H1 (cell line): ENCODE measurements at regions not wholly inside any gene's neighbourhood (a gene's known extent, or its start where the extent isn't known, plus 50 kb on each side); places are given as distances from the start of the nearest gene placed in this dataset.

ENCODE experiments used
- CTCF ChIA-PET: fragments of 300-600 bp; sonication (Branson Sonifier 250); formaldehyde crosslinking; loops from one replicate; lab custom pipeline; 2021; ENCODE audit not compliant: partially characterized antibody; lab: Charles Lee
- POLR2A ChIA-PET: fragments of 300-600 bp; sonication (Branson Sonifier 250); formaldehyde crosslinking; loops from one replicate; lab custom pipeline; 2021; ENCODE audit warnings: inconsistent platforms; ENCODE audit not compliant: partially characterized antibody; lab: Charles Lee
- DNase-seq, 2 experiments: peaks; one replicate each; pipeline versions ENCODE4 v3.0.0 to v3.0.0-alpha.2; 2010 to 2022; ENCODE audit warnings: low spot score in 2 of 2, low read depth in 1 of 2, mixed read lengths in 1 of 2
- FAIRE-seq: peaks from 2 replicates; lab custom pipeline; 2011; peaks lifted over from hg19 to GRCh38; lab: Jason Lieb, UNC
- H2AFZ ChIP-seq: 2 replicates; pipeline ENCODE4 v1.8.1; 2012; ENCODE audit warnings: low read length, inconsistent platforms
- H2AK5ac ChIP-seq: 2 replicates; pipeline ENCODE4 v1.6.1; 2013; ENCODE audit warnings: low read depth, low read length
- H2BK120ac ChIP-seq: replicated peaks from 2 replicates; pipeline ENCODE3; 2013; ENCODE audit warnings: low read depth, low read length, inconsistent platforms
- H2BK12ac ChIP-seq: 2 replicates; pipeline ENCODE4 v1.6.1; 2013; ENCODE audit warnings: low read depth, low read length
- H2BK15ac ChIP-seq: 2 replicates; pipeline ENCODE4 v1.6.1; 2013; ENCODE audit warnings: low read length
- H2BK20ac ChIP-seq: 2 replicates; pipeline ENCODE4 v1.6.1; 2013; ENCODE audit warnings: low read length
- H2BK5ac ChIP-seq: 2 replicates; pipeline ENCODE4 v1.6.1; 2013; ENCODE audit warnings: low read depth, low read length
- H3K14ac ChIP-seq: 2 replicates; pipeline ENCODE4 v1.6.1; 2013; ENCODE audit warnings: inconsistent platforms; ENCODE audit not compliant: insufficient read length
- H3K18ac ChIP-seq: 2 replicates; pipeline ENCODE4 v1.6.1; 2013; ENCODE audit warnings: low read length; ENCODE audit errors: extremely low read depth
- H3K23ac ChIP-seq: 2 replicates; pipeline ENCODE4 v1.6.1; 2013; ENCODE audit warnings: inconsistent platforms; ENCODE audit not compliant: insufficient read length
- H3K23me2 ChIP-seq: 2 replicates; pipeline ENCODE4 v1.6.1; 2013; ENCODE audit warnings: low read depth, low read length
- H3K27ac ChIP-seq: 2 replicates; pipeline ENCODE4 v1.6.1; 2011; ENCODE audit warnings: low read depth, low read length, inconsistent platforms
- H3K27me3 ChIP-seq, 4 experiments: replicated peaks in 1 of 4; 1 replicate in 1 of 4; 2 replicates in 3 of 4; pipeline versions ENCODE4 v1.6.1 to v1.8.1; 2011 to 2013; ENCODE audit warnings: low read length in 3 of 4, mild to moderate bottlenecking in 3 of 4, inconsistent platforms in 2 of 4, mixed read lengths in 2 of 4, moderate library complexity in 1 of 4; ENCODE audit not compliant: control insufficient read depth in 3 of 4, insufficient read depth in 3 of 4; ENCODE audit errors: extremely low read depth in 1 of 4
- H3K36me3 ChIP-seq, 4 experiments: 2 replicates each; pipeline versions ENCODE4 v1.6.1 to v1.8.1; 2011 to 2013; ENCODE audit warnings: mild to moderate bottlenecking in 4 of 4, low read length in 3 of 4, moderate library complexity in 2 of 4, control low read depth in 1 of 4, inconsistent platforms in 1 of 4; ENCODE audit not compliant: insufficient read depth in 4 of 4, control insufficient read depth in 2 of 4
- H3K4ac ChIP-seq: replicated peaks from 2 replicates; pipeline ENCODE3; 2013; ENCODE audit warnings: low read length, low read depth, mixed read lengths, inconsistent platforms; ENCODE audit not compliant: insufficient read length
- H3K4me1 ChIP-seq, 4 experiments: replicated peaks in 1 of 4; 1 replicate in 1 of 4; 2 replicates in 3 of 4; pipeline versions ENCODE4 v1.6.1 to v1.8.1; 2011 to 2013; ENCODE audit warnings: low read length in 3 of 4, inconsistent platforms in 2 of 4, mixed read lengths in 1 of 4; ENCODE audit not compliant: insufficient read depth in 4 of 4, control insufficient read depth in 3 of 4
- H3K4me2 ChIP-seq, 2 experiments: 2 replicates each; pipeline versions ENCODE4 v1.6.1 to v1.8.1; 2011 to 2013; ENCODE audit warnings: low read depth in 2 of 2, low read length in 2 of 2, control low read depth in 1 of 2, inconsistent platforms in 1 of 2, mild to moderate bottlenecking in 1 of 2; ENCODE audit not compliant: insufficient read depth in 1 of 2
- H3K4me3 ChIP-seq, 4 experiments: fragments of 200-600, 300-600 bp in 1 of 4; sonication (generic), shearing (Covaris generic), sonication (Bioruptor Twin) in 1 of 4; 2 replicates each; pipeline versions ENCODE4 v1.5.1 to v1.8.1; 2011 to 2016; ENCODE audit warnings: low read length in 4 of 4, low read depth in 3 of 4, control low read depth in 2 of 4, inconsistent platforms in 2 of 4, mild to moderate bottlenecking in 2 of 4, mixed read lengths in 1 of 4, moderate library complexity in 1 of 4; ENCODE audit not compliant: insufficient read depth in 2 of 4; ENCODE audit errors: extremely low read depth in 1 of 4
- H3K56ac ChIP-seq: replicated peaks from 2 replicates; pipeline ENCODE3; 2013; ENCODE audit warnings: low read depth, mild to moderate bottlenecking, mixed read lengths, low read length, inconsistent platforms; ENCODE audit not compliant: insufficient read length
- H3K79me1 ChIP-seq: 2 replicates; pipeline ENCODE4 v1.6.1; 2013; ENCODE audit warnings: low read depth, low read length, control low read depth
- H3K79me2 ChIP-seq, 2 experiments: 2 replicates each; pipeline versions ENCODE4 v1.6.1 to v1.8.1; 2012 to 2013; ENCODE audit warnings: low read length in 2 of 2, mild to moderate bottlenecking in 2 of 2, inconsistent platforms in 1 of 2; ENCODE audit not compliant: insufficient read depth in 2 of 2, control insufficient read depth in 1 of 2
- H3K9ac ChIP-seq, 4 experiments: replicated peaks in 1 of 4; 1 replicate in 1 of 4; 2 replicates in 3 of 4; pipeline versions ENCODE4 v1.6.1 to v1.8.1; 2011 to 2013; ENCODE audit warnings: low read depth in 3 of 4, low read length in 3 of 4, control low read depth in 2 of 4, mild to moderate bottlenecking in 2 of 4, moderate library complexity in 2 of 4, inconsistent platforms in 1 of 4; ENCODE audit errors: extremely low read depth in 1 of 4
- H3K9me3 ChIP-seq, 2 experiments: 2 replicates each; pipeline versions ENCODE4 v1.6.1 to v1.8.1; 2012 to 2013; ENCODE audit warnings: mild to moderate bottlenecking in 2 of 2, moderate library complexity in 2 of 2, control low read depth in 1 of 2, inconsistent platforms in 1 of 2, low read depth in 1 of 2, low read length in 1 of 2, mixed read lengths in 1 of 2; ENCODE audit not compliant: insufficient read depth in 2 of 2
- H4K20me1 ChIP-seq, 2 experiments: replicated peaks in 1 of 2; 2 replicates each; pipeline versions ENCODE3 to v1.8.1; 2011 to 2013; ENCODE audit warnings: inconsistent platforms in 2 of 2, low read length in 2 of 2, mild to moderate bottlenecking in 1 of 2; ENCODE audit not compliant: insufficient read depth in 2 of 2, control insufficient read depth in 1 of 2
- H4K5ac ChIP-seq: 2 replicates; pipeline ENCODE4 v1.6.1; 2013; ENCODE audit warnings: low read length, low read depth, mixed read lengths, inconsistent platforms; ENCODE audit not compliant: insufficient read length
- H4K8ac ChIP-seq: 2 replicates; pipeline ENCODE4 v1.8.0; 2013; ENCODE audit warnings: mild to moderate bottlenecking, moderate library complexity, low read length, inconsistent platforms; ENCODE audit not compliant: insufficient read depth; ENCODE audit errors: extremely low read depth
- H4K91ac ChIP-seq: replicated peaks from 2 replicates; pipeline ENCODE3; 2013; ENCODE audit warnings: low read length, mixed read lengths, inconsistent platforms; ENCODE audit not compliant: insufficient read length
- BRCA1 ChIP-seq: IDR thresholded peaks from 2 replicates; pipeline ENCODE4 v1.6.1; 2012; ENCODE audit warnings: low read depth, low read length, improper control_type of control experiment
- CTBP2 ChIP-seq: IDR thresholded peaks from 2 replicates; pipeline ENCODE4 v1.7.0; 2011; ENCODE audit warnings: borderline replicate concordance, mild to moderate bottlenecking, moderate library complexity, mixed read lengths, low read length; ENCODE audit not compliant: insufficient read depth, insufficient read length
- EZH2 ChIP-seq: fragments of 200-600 bp; sonication (generic); IDR thresholded peaks from 2 replicates; pipeline ENCODE4 v1.7.1; 2012; ENCODE audit warnings: low read depth, mild to moderate bottlenecking, moderate library complexity, low read length, inconsistent platforms; ENCODE audit not compliant: severe bottlenecking
- JUN ChIP-seq: IDR thresholded peaks from 2 replicates; pipeline ENCODE4 v1.6.1; 2011; ENCODE audit warnings: low read depth, mild to moderate bottlenecking, improper control_type of control experiment, low read length
- NANOG ChIP-seq: IDR thresholded peaks from 2 replicates; pipeline ENCODE4 v1.6.1; 2011; ENCODE audit warnings: low read length, low read depth, mild to moderate bottlenecking, inconsistent platforms; ENCODE audit not compliant: insufficient read depth, poor library complexity, severe bottlenecking
- RFX5 ChIP-seq: IDR thresholded peaks from 2 replicates; pipeline ENCODE4 v1.6.1; 2011; ENCODE audit warnings: low read depth, low read length, improper control_type of control experiment, borderline replicate concordance
- SUZ12 ChIP-seq: fragments of 200-600 bp; sonication (generic); IDR thresholded peaks from 2 replicates; pipeline ENCODE4 v1.6.1; 2012; ENCODE audit warnings: mild to moderate bottlenecking, inconsistent platforms, low read length, moderate library complexity, mixed read lengths
- WGBS, 2 experiments: shearing (Covaris generic) in 1 of 2; methylation state at CpG; one replicate each; pipeline versions ENCODE4 v1.1.6 to v1.1.7; 2013 to 2015; ENCODE audit warnings: low lambda C conversion rate in 2 of 2, mixed read lengths in 2 of 2, inconsistent platforms in 1 of 2, low coverage in 1 of 2, missing lambda C conversion rate in 1 of 2; ENCODE audit not compliant: insufficient replicate concordance in 2 of 2, insufficient coverage in 1 of 2, insufficient read length in 1 of 2; ENCODE audit errors: extremely low coverage in 1 of 2, missing lambda C conversion rate in 1 of 2; 5-methylcytosine and 5-hydroxymethylcytosine counted together
- TF ChIP-seq, protein P1 (sequence below): IDR thresholded peaks from 2 replicates; pipeline ENCODE4 v1.6.1; 2012; ENCODE audit warnings: low read length, inconsistent platforms

DNA sequence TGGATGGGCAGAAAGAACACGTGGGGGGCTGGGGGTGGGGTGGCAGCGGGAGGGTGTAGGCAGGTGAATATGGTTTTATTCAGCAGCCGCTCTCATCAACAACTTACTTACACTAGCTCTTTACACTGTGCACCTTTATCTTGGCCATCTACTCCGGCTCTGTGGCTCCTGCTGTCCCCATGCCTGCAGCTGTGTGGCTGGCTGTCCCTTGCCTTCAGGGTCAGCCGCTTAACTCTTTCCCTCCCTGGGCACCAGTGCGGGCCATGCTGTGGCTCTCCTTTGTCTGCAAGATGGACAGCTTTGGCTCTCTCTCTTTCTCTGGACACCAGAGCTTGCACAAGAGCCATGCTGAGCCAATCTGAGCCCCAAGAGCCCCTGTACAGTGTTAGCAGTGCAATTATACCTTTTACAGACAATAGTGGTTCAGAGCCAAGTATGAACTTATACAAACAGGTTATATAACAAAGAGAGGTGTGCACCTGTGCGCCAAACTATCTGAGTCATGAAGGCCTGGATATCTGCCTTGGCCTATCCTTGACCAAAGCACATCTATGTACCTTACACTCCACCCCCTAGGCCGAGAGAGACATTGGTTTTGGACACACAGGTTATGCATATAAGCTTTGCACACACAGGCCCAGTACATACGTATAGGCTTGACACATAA, 94.3 kb upstream of the CTSC start:
- Histone ChIP-seq H3K36me3 (no peaks in the 10 kb centered on the region), H3K4me2 (no peak overlapping the region), H3K27ac (no peak overlapping the region), H3K4ac (no peak overlapping the region), H3K18ac (no peak overlapping the region), H4K91ac (no peak overlapping the region), H4K20me1 (no peaks in the 10 kb centered on the region), H3K9ac (no peak overlapping the region), H4K5ac (no peak overlapping the region), H2BK12ac (no peak overlapping the region), H3K4me1 (peaks cover 0 to 4% (median under 1%) of the 10 kb centered on the region in 4 experiments; a peak in 2 of 7 replicates), H2AK5ac (no peak overlapping the region), H2BK120ac (no peak overlapping the region), H3K56ac (no peak overlapping the region), H2BK15ac (no peak overlapping the region), H3K4me3 (no peak overlapping the region), H4K8ac (no peak overlapping the region; the same call in 1 of the 2 replicates), H3K14ac (no peak overlapping the region), H3K23me2 (no peaks in the 10 kb centered on the region), H3K9me3 (peaks cover 10 to 12% of the 10 kb centered on the region in 2 experiments; a peak in 3 of 4 replicates), H2BK5ac (no peak overlapping the region), H2AFZ (no peak overlapping the region), H2BK20ac (no peak overlapping the region), H3K79me2 (no peaks in the 10 kb centered on the region), H3K27me3 (peaks cover 0 to 1% (median 0%) of the 10 kb centered on the region in 4 experiments; a peak in 1 of 7 replicates), H3K79me1 (no peaks in the 10 kb centered on the region), H3K23ac (no peak overlapping the region)
- 87% methylated on average over 9 of the region's 9 CpGs; no CpG with 5 or more reads in 1 of the 2 experiments for WGBS, 2 experiments
- CTCF ChIA-PET: interaction anchor here (1.0 to 1.4 kb wide), 6 partner anchors 8 to 416 kb away, joined by 3 to 5 read pairs (median 4); no protein-coding TSS in a partner anchor
- TF ChIP-seq SUZ12: no peak
- TF ChIP-seq RFX5: no peak
- TF ChIP-seq JUN: no peak
- TF ChIP-seq EZH2: no peak
- TF ChIP-seq, protein P1, sequence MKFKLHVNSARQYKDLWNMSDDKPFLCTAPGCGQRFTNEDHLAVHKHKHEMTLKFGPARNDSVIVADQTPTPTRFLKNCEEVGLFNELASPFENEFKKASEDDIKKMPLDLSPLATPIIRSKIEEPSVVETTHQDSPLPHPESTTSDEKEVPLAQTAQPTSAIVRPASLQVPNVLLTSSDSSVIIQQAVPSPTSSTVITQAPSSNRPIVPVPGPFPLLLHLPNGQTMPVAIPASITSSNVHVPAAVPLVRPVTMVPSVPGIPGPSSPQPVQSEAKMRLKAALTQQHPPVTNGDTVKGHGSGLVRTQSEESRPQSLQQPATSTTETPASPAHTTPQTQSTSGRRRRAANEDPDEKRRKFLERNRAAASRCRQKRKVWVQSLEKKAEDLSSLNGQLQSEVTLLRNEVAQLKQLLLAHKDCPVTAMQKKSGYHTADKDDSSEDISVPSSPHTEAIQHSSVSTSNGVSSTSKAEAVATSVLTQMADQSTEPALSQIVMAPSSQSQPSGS: no peak
- no peak for TF ChIP-seq NANOG
- TF ChIP-seq BRCA1: no peak
- TF ChIP-seq CTBP2: no peak
- DNase-seq: no peak
- POLR2A ChIA-PET: no interaction called here
- no peak for FAIRE-seq
